ENCODE measurements at regions not wholly inside any gene's neighbourhood (a gene's known extent, or its start where the extent isn't known, plus 50 kb on each side); places are given as distances from the start of the nearest gene placed in this dataset.

GRCh38 chr13:99908140-99908803 lies 63.3 kb downstream of the ZIC5 start:
- TF ChIP-seq POLR2A (IDR thresholded peaks at IDR 0.05; ENCODE audit: low read depth, low read length) (no peak), POLR2AphosphoS5 (IDR thresholded peaks at IDR 0.05; ENCODE audit: low read depth, low read length) (no peak), TAF1 (IDR thresholded peaks at IDR 0.05; ENCODE audit: borderline replicate concordance, low read depth, low read length) (no peak)

All from GM12892 (cell line).